DOHH2 (cell line): ENCODE measurements at regions not wholly inside any gene's neighbourhood (a gene's known extent, or its start where the extent isn't known, plus 50 kb on each side); places are given as distances from the start of the nearest gene placed in this dataset.
"Not testable (repeated sequence)": the region's sequence is repeated elsewhere in the genome, so short reads cannot be mapped to it uniquely, and the experiment has no call there.

ENCODE experiments used
- H3F3A ChIP-seq: fragments of 200-600 bp; sonication (generic), shearing (Covaris generic); 2 replicates; pipeline ENCODE4 v1.6.0; 2016; ENCODE audit warnings: antibody characterized with exemption, mild to moderate bottlenecking; ENCODE audit not compliant: control insufficient read depth, insufficient read depth
- H3K27ac ChIP-seq: fragments of 200-600 bp; sonication (generic); 2 replicates; pipeline ENCODE4 v1.5.1; 2014; ENCODE audit warnings: low read depth, mild to moderate bottlenecking, low read length, moderate library complexity
- H3K27me3 ChIP-seq: fragments of 200-600 bp; sonication (generic); 2 replicates; pipeline ENCODE4 v1.6.1; 2014; ENCODE audit warnings: mild to moderate bottlenecking, low read length, mixed read lengths; ENCODE audit not compliant: control insufficient read depth
- H3K36me3 ChIP-seq: fragments of 200-600 bp; sonication (generic); 2 replicates; pipeline ENCODE4 v1.6.1; 2014; ENCODE audit warnings: mild to moderate bottlenecking, low read length, moderate library complexity, mixed read lengths; ENCODE audit not compliant: control insufficient read depth
- H3K4me1 ChIP-seq: fragments of 200-600 bp; sonication (generic); 2 replicates; pipeline ENCODE4 v1.6.1; 2014; ENCODE audit warnings: mild to moderate bottlenecking, low read length, mixed read lengths; ENCODE audit not compliant: control insufficient read depth
- H3K4me2 ChIP-seq: fragments of 200-600 bp; sonication (generic); 2 replicates; pipeline ENCODE4 v1.6.0; 2014; ENCODE audit warnings: mild to moderate bottlenecking, low read length, moderate library complexity
- H3K4me3 ChIP-seq: fragments of 200-600 bp; sonication (generic); 2 replicates; pipeline ENCODE4 v1.5.1; 2014; ENCODE audit warnings: mild to moderate bottlenecking, low read length, mixed read lengths
- H3K79me2 ChIP-seq: fragments of 200-600 bp; sonication (generic); 2 replicates; pipeline ENCODE4 v1.6.1; 2014; ENCODE audit warnings: mild to moderate bottlenecking, low read length, mixed read lengths; ENCODE audit not compliant: control insufficient read depth
- H3K9me2 ChIP-seq: fragments of 200-600 bp; sonication (generic); replicated peaks from 2 replicates; pipeline ENCODE4 v1.6.1; 2014; ENCODE audit warnings: mild to moderate bottlenecking, low read length, mixed read lengths; ENCODE audit not compliant: control insufficient read depth
- H3K9me3 ChIP-seq: fragments of 200-600 bp; sonication (generic); 2 replicates; pipeline ENCODE4 v1.6.1; 2014; ENCODE audit warnings: antibody characterized with exemption, low read length, mixed read lengths; ENCODE audit not compliant: control insufficient read depth, insufficient read depth
- H4K20me1 ChIP-seq: fragments of 200-600 bp; sonication (generic); 2 replicates; pipeline ENCODE4 v1.6.0; 2014; ENCODE audit warnings: low read depth, mild to moderate bottlenecking, antibody characterized with exemption, low read length, moderate library complexity; ENCODE audit not compliant: control insufficient read depth, insufficient read depth
- CTCF ChIP-seq: fragments of 200-600 bp; sonication (generic); IDR thresholded peaks from one replicate; pipeline ENCODE4 v1.5.1; 2014; ENCODE audit warnings: antibody characterized with exemption, mild to moderate bottlenecking, low read depth, low read length; ENCODE audit not compliant: poor library complexity, severe bottlenecking
- EZH2phosphoT487 ChIP-seq: fragments of 200-600 bp; sonication (generic); IDR thresholded peaks from 2 replicates; pipeline ENCODE4 v1.6.1; 2017; ENCODE audit warnings: borderline replicate concordance, mild to moderate bottlenecking, antibody characterized with exemption, low read length, moderate library complexity, mixed read lengths

GRCh38 chr3:139187154-139187553 is 142.5 kb upstream of the PRR23C start:
- Histone ChIP-seq H3K4me2 (no peak overlapping the region), H3K4me1 (no peaks in the 10 kb centered on the region), H3K4me3 (no peak overlapping the region), H3K36me3 (no peaks in the 10 kb centered on the region), H3K27ac (no peak overlapping the region), H3K79me2 (no peaks in the 10 kb centered on the region), H3K27me3 (no peaks in the 10 kb centered on the region), H3K9me2 (no peaks in the 10 kb centered on the region), H3K9me3 (no peaks in the 10 kb centered on the region), H4K20me1 (no peaks in the 10 kb centered on the region), H3F3A (no peaks in the 10 kb centered on the region)
- no peak for TF ChIP-seq EZH2phosphoT487
- TF ChIP-seq CTCF = no peak

DNA sequence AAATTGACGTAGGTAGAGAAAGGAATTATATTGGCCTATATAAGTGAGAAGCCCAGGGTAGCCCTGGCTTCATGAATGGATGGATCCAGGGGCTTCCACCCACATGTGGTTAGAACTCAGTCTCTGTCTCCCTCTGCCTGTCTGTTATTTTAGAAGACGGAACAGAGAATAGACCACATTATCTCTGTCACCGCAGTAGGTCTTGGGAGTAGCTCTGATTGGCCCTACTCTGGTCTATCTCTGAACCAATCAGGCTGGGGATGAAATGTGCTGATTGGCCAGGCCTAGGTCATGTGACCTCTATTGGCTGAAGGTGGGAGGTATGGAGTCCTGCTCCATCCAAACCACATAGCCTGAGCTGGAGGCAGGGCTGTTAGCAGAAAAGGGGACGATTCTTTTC is 143.0 kb upstream of the PRR23C start:
- Histone ChIP-seq H3K27me3 (no peaks in the 10 kb centered on the region), H3K9me3 (no peaks in the 10 kb centered on the region), H3K4me3 (no peak overlapping the region), H4K20me1 (no peaks in the 10 kb centered on the region), H3K4me2 (no peak overlapping the region), H3K79me2 (no peaks in the 10 kb centered on the region), H3K4me1 (no peaks in the 10 kb centered on the region), H3K9me2 (no peaks in the 10 kb centered on the region), H3K27ac (no peak overlapping the region), H3K36me3 (no peaks in the 10 kb centered on the region), H3F3A (no peaks in the 10 kb centered on the region)
- TF ChIP-seq CTCF = no peak
- no peak for TF ChIP-seq EZH2phosphoT487

- Histone ChIP-seq H3K27me3 (no peaks in the 10 kb centered on the region), H3F3A (no peaks in the 10 kb centered on the region), H3K36me3 (no peaks in the 10 kb centered on the region), H4K20me1 (no peaks in the 10 kb centered on the region), H3K4me3 (no peak overlapping the region), H3K4me1 (no peaks in the 10 kb centered on the region), H3K9me2 (no peaks in the 10 kb centered on the region), H3K9me3 (no peaks in the 10 kb centered on the region), H3K27ac (no peak overlapping the region), H3K79me2 (no peaks in the 10 kb centered on the region), H3K4me2 (no peak overlapping the region)
- no peak for TF ChIP-seq CTCF
- TF ChIP-seq EZH2phosphoT487 = no peak
Measured at GRCh38 chr3:139189943-139190342, 145.3 kb upstream of the PRR23C start.

GRCh38 chr3:139194421-139194820 is 149.4 kb upstream of the MRPS22 start:
- not testable (repeated sequence) for H3K9me2 ChIP-seq, H3K9me3 ChIP-seq, H3K4me2 ChIP-seq, H3K4me1 ChIP-seq, H3K36me3 ChIP-seq, H3F3A ChIP-seq, H3K27me3 ChIP-seq, H4K20me1 ChIP-seq, H3K79me2 ChIP-seq, H3K27ac ChIP-seq, H3K4me3 ChIP-seq

GRCh38 chr3:139196146-139196545 is 147.7 kb upstream of the MRPS22 start:
- H3K9me2 ChIP-seq, H3K9me3 ChIP-seq, H3K4me1 ChIP-seq, H3K36me3 ChIP-seq, H3K4me2 ChIP-seq, H3K27me3 ChIP-seq, H4K20me1 ChIP-seq, H3K27ac ChIP-seq, H3K4me3 ChIP-seq, H3F3A ChIP-seq, H3K79me2 ChIP-seq: not testable (repeated sequence)
